Fibroblast of villous mesenchyme (primary cell): ENCODE measurements at regions not wholly inside any gene's neighbourhood (a gene's known extent, or its start where the extent isn't known, plus 50 kb on each side); places are given as distances from the start of the nearest gene placed in this dataset.

Source experiments
- DNase-seq: peaks from one replicate; pipeline ENCODE4 v3.0.0-alpha.2; 2010; ENCODE audit warnings: low read depth
- H3K4me3 ChIP-seq: 2 replicates; pipeline ENCODE4 v1.5.1; 2011; ENCODE audit warnings: low read depth, mild to moderate bottlenecking, low read length
- TF ChIP-seq, protein P1 (sequence below): IDR thresholded peaks from 2 replicates; pipeline ENCODE4 v1.5.1; 2012; ENCODE audit warnings: low read depth, mild to moderate bottlenecking, low read length; ENCODE audit not compliant: insufficient read depth

GRCh38 chr17:22463110-22463850 lies 771.0 kb downstream of the KCNJ18 start:
- no peak overlapping the region for H3K4me3 ChIP-seq
- TF ChIP-seq, protein P1, sequence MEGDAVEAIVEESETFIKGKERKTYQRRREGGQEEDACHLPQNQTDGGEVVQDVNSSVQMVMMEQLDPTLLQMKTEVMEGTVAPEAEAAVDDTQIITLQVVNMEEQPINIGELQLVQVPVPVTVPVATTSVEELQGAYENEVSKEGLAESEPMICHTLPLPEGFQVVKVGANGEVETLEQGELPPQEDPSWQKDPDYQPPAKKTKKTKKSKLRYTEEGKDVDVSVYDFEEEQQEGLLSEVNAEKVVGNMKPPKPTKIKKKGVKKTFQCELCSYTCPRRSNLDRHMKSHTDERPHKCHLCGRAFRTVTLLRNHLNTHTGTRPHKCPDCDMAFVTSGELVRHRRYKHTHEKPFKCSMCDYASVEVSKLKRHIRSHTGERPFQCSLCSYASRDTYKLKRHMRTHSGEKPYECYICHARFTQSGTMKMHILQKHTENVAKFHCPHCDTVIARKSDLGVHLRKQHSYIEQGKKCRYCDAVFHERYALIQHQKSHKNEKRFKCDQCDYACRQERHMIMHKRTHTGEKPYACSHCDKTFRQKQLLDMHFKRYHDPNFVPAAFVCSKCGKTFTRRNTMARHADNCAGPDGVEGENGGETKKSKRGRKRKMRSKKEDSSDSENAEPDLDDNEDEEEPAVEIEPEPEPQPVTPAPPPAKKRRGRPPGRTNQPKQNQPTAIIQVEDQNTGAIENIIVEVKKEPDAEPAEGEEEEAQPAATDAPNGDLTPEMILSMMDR: no peak
- no peak for DNase-seq

GRCh38 chr17:22464041-22464440 lies 771.7 kb downstream of the KCNJ18 start:
- no peak overlapping the region for H3K4me3 ChIP-seq
- TF ChIP-seq, protein P1: no peak
- no peak for DNase-seq

DNA sequence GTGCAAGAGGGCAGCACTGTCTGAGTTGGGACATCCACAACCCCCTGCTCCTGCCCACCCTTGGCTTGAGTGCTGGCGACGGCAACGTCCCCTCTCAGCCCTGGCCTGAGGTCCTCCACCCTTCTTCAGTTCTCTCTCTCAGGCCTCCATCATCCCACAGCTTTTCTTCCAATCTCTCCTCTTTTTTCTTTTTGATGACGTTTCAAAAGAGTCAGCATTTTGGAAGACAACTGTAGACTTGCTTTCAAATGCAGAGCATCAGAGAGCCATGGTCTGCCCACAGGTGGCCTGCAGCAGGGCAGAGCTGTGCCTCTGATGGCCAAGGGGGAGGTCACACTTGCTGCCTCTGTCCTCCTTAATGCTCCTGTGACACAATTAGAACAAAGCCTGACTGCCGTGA lies 775.4 kb downstream of the KCNJ18 start:
- TF ChIP-seq, protein P1: no peak
- no peak overlapping the region for H3K4me3 ChIP-seq
- DNase-seq: no peak

DNA sequence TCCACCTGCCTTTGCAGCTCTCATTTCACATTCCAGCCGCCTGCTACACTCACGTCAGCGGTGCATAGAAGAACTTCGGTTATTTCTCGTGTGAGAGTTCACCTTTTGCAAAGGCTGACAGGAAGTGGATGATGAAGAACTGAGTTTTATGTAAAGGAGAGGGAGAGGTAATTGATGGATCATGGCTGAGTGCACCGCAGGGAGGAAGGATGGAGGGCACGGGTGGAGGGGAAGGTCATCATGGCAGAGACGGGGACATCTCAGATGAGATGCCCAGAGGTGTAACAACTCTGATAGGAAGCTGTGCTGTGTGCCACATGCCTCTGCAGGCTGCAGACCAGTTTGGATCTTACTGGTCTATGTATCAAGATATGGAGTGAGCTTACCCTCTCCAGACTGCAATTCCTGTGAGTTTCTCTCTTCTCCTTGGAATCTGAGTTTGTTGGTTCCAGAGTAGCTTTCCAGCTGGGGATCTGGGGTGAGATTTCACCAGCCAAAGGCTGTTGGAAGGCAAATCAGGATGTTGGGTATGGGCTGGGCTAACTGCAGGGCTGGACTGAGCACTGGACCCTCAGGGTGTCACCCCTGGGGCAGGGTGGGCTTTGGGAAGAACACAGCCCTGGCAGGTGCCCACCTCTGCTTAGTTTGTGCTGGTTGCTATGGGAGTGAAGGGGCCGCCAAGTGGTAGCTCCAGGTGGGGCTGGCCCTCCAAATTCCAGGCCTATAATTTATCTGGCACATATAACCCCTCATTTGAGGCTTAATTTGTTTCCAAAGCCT lies 777.0 kb downstream of the KCNJ18 start:
- TF ChIP-seq, protein P1: no peak
- no peak overlapping the region for H3K4me3 ChIP-seq
- DNase-seq: no peak

DNA sequence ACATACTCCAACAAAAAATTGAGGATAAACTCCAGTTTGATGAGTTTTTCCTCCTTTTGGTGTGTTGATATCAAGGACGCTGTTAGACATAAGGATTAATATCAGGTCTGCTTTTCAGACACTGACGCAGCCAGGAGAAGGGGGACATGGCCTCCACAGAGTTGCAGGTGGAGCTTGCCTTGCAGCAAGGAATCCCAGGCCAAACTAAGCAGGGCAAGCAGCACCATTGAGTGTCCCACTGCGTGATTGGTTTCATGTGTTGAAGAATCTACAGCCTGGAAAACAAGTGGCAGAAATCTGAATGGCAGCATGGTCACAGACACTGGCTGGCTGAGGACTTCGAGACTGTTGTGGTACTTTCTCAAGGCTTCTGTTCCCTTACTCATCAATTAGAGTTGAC lies 777.6 kb downstream of the KCNJ18 start:
- no peak for DNase-seq
- no peak overlapping the region for H3K4me3 ChIP-seq
- TF ChIP-seq, protein P1: no peak

GRCh38 chr17:22470411-22471175 lies 778.3 kb downstream of the KCNJ18 start:
- TF ChIP-seq, protein P1: no peak
- no peak overlapping the region for H3K4me3 ChIP-seq
- no peak for DNase-seq
